NCI-H1105 treated with DMSO at 0.1 percent for 48 hours (cell line): ENCODE measurements at regions not wholly inside any gene's neighbourhood (a gene's known extent, or its start where the extent isn't known, plus 50 kb on each side); places are given as distances from the start of the nearest gene placed in this dataset.

Experiments used
- DNase-seq: peaks from one replicate; lab custom pipeline; 2025; lab: John Stamatoyannopoulos, UW

- no peak for DNase-seq
Measured at GRCh38 chr1:239733995-239734394, 347.6 kb downstream of the CHRM3 start.

DNA sequence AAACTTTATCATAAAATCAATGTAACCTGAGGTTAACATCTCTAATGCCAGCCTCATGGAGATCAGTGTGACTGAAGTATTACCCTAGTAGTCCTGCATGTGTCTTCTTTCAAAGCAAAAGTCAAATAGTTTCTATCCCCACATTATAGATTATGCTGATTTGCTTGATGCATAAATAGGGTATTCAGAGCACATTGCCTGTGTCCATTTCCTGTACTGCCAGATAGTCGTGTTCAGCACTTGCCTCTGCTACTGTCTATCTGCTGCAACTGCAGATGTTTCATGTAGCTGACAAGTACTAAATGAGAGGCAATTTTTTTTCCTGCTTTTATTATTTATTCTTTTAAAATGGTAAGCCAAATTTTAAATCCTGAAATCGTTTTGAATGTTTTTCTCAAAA, 348.7 kb downstream of the CHRM3 start:
- DNase-seq = no peak

- DNase-seq = no peak
Measured at GRCh38 chr1:239736479-239736878, 350.1 kb downstream of the CHRM3 start.

- no peak for DNase-seq
Measured at GRCh38 chr1:239739375-239739774, 352.3 kb upstream of the FMN2 start.

DNA sequence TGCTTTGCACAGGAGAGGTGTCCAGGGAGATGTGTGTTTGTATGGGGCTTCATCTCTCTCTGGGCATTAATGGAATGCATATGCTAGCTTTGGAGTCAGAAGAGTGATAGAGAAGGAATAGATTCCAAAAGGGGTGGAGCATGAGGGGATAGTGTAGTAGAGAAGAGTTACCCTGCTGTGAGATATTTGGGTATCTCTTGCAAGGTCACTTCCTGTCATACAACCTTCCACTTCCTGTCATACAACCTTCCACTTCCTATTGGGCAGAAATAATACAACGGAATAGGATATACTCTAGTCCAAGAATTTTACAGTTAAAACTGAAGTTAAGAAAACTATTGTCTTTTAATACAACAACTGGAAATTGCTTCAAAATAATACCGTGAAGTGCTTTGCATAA, 351.8 kb upstream of the FMN2 start:
- DNase-seq = no peak

- no peak for DNase-seq
Measured at GRCh38 chr1:239742416-239743109, 349.1 kb upstream of the FMN2 start.

- no peak for DNase-seq
Measured at GRCh38 chr1:239744851-239745250, 346.8 kb upstream of the FMN2 start.

DNA sequence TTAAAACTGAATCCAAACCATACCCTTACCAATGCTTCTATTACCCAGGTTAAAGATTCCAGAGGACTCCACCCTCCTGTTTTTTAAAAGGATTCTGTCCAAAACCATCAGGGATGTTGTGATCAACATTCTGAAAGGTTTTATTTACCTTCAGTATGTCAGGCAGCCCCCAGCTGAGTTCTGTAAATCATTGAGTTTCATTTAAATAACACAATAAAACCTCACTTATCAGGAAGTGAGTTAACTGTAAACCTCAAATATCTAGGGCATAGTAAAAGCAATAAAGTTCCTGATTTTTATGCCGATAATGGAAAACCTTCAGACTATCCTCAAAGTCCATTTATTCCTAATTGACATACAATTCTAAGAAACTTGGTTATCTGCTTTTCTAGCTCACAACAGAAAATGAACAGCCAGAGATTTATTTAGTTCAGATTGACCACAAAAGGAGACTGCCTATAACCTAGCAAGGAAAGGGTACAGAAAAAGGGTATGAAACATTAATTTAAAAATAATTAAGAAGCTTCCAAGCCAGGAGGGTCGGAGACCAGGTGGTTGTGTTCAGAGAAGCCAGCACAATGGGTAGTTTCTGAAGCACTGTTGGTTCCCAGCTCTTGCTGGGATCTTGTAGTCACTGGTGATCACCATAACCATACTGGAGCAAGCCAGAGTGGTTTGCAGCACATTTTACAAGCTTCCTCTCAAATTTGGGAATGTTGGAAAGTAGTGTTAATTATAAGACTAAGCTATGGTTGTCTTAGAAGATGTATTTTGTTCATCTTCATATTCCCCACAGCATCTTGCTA, 336.4 kb upstream of the FMN2 start:
- DNase-seq = no peak

GRCh38 chr1:239757716-239758115, 334.0 kb upstream of the FMN2 start:
- DNase-seq = no peak

DNA sequence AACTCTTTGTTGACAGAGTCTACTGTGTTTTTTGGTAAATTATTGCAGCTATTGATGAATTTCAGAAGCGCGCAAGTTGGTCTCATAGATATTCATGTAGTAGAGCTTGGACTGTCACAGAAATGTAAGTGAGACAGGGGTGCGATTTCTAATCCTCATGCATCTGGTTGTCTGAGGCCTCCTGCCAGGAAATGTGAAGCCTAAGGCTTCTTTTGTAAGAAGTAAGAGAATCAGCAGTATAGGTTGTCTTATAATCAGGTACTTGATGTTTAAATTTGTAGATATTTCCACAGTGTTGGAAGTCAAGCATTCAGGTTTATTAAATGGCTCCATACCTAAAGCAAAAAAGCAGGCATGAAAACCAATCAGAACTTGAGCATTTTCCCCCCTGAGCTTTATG, 332.9 kb upstream of the FMN2 start:
- DNase-seq = no peak

DNA sequence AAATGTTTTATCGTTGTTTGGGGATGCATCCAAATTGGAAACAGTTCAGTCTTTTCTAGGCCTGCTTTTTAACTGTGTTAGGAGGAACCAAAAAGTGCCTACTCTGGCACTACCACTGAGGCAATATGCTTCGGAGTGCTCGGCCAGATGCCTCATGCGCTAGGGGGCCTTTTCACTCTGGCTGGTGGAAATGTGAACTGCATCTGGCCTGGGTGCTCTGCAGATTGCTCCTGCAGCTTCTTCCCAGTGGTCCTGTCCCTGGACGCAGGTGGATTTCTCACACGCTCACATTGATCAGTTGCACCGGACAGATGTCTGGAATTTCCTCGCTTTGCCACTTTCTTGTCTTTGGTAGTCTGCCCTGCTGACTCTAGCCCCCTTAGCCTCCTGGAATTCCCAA, 330.2 kb upstream of the FMN2 start:
- no peak for DNase-seq

GRCh38 chr1:239763850-239764249, 327.8 kb upstream of the FMN2 start:
- DNase-seq = no peak

DNA sequence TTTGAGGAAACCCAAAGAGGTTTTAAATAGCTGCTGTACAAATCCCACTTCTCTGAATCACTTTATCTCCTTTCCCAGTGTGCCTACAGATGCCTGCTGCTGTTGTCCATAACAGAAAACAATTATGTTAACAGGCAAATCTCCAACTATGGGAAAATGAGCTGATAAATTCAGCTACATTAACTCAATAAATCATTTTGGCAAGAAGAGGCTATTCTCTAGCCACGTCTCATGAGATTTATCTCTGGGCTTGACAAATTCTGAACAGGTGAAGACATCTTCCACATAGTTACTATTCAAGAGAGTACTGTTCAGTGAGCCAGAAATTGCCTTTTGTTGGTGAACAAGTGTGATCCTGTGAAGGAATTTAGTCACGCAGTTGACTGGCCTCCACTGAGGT, 327.1 kb upstream of the FMN2 start:
- no peak for DNase-seq

DNA sequence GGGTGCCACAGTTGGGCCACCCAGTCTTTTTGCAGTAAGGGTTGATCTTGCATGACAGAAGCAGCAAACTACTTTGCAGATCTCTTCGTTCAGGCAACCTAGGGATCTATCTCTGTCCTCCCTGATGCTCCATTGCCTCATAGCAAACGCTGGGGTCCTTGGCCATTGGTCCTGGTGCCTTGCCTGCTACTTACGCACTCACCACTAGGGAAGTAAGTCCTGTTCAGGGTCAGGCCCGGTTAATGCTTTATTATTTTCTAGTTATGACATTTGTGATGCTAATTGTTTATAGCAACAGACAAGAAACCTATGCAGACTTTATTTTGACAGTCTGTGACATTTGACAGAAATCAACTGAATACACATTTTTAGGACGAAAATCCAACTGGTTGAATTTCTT, 326.5 kb upstream of the FMN2 start:
- DNase-seq = no peak

- DNase-seq = no peak
Measured at GRCh38 chr1:239771550-239771949, 320.1 kb upstream of the FMN2 start.

DNA sequence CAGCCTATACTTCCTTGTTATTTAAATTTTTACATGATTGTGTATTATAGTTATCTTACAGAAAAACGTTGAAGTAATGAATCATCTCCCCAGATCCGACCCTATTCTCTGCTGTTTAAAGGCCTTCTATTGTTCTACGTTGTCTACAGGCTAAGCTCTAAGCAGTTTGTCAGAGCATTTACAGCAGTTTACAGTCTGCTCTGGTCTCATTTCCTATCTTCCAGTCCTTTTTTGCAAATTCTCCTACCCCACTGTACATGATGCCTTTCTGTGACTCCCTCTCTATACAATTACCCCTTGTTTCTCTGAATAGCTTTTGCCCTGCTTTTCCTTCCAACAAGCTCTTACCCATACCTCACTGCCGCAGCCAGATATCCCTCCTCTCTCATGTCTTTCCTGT, 319.2 kb upstream of the FMN2 start:
- DNase-seq = no peak

GRCh38 chr1:239775466-239775865, 316.2 kb upstream of the FMN2 start:
- DNase-seq = no peak

DNA sequence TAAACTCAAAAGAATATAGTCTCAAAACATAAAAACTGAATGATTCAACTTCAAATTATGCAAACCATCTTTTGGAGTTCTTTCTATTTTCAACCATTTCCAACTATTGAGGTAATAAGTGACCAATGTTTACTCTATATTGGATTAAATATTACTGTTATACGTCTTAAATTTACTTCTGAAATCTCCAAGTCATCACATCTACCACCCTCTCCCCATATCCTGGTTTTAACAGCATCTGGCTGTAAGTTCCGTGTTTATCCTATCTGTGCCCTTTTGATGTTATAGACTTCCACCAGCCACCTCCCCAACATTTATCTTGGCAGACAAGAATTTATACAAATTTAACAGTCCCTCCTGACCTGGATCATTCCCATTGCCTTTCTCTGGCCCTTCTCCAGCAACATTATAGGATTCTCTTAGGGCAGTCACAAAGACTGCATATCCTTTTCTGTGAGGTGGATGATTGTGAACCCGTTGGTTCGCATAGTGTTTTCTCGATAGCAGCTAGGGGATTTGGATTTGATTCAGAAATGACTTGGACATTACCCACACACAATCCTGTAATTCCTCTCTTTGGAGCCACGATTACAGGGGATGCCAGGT, 313.4 kb upstream of the FMN2 start:
- no peak for DNase-seq

DNA sequence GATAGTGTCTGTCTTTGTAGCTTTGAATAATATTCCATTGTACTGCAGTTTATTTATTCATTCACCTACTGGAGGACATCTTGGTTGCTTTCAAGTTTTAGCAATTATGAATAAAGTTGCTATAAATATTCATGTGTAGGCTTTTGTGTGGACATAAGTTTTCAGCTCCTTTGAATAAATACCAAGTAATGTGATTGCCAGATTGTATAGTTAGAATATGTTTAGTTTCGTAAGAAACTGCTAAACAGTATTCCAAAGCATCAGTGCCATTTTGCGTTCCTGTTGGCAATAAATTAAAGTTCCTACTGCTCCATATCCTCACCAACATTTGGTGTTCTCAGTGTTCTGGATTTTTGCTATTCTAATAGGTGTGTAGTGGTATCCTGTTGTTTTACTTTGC, 311.7 kb upstream of the FMN2 start:
- no peak for DNase-seq

GRCh38 chr1:239784896-239785295, 306.8 kb upstream of the FMN2 start:
- no peak for DNase-seq

DNA sequence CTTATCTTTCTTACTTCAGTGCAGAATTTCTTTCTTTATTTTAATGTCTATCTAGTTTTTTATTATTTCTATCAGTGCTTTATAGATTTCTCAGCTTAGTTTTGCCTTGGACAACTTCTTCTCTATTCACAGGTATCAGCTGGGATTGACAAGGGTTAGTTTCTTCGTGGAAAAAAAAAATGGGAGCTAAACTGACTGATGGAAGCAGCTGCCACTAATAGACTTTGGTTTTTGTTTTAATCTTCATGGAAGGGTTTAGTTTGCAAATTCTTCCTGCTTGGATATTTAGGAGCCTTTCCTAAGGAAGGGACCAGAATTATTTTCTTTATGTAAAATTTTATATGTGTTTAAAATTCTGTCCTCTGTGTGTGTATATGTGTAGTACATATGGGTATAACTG, 306.1 kb upstream of the FMN2 start:
- no peak for DNase-seq

DNA sequence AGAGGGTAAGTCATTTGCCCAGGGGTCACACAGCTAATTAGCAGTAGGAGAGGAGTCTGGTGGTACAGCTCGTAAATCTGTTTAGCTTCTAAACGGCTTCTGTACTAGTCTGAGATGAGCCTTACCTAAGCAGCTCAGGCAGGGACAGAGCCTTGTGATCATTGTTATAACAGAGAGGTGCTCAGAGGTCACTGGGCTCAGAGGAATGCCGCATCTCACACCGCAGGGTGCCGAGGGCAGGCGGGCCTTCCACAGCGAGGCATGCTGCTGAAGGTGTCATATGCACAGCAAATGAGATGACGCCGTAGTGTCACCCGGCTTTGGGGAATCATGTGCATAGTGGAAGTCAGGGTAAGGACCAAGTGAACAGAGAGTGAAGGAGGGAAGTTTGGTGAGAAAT, 305.2 kb upstream of the FMN2 start:
- DNase-seq = no peak

DNA sequence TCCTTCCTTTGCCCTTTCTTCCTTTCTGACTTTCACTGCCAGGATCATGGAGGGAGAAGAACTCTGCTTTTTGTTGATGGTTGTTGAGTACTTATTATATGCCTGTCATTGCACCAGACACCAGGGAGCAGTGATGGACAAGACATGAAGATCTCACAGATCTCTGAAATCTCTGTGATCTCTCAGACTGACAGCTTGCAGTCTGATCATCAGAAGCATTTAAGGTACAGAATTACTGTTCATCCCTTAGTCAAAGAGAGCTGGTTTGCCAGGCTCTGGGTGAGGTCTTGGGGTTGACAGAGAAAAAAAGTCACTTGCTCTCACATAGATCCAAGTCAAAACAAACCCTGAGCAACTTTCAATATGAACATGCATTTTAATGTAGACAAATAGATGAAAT, 299.5 kb upstream of the FMN2 start:
- DNase-seq = no peak
